HG03159 (cell line): ENCODE measurements at regions not wholly inside any gene's neighbourhood (a gene's known extent, or its start where the extent isn't known, plus 50 kb on each side); places are given as distances from the start of the nearest gene placed in this dataset.
"Not testable (repeated sequence)": the region's sequence is repeated elsewhere in the genome, so short reads cannot be mapped to it uniquely, and the experiment has no call there.

Experiments used
- ATAC-seq: cut with Tn5 transposase; IDR thresholded peaks from one replicate; pipeline ENCODE4 v1.9.1; 2021; ENCODE audit warnings: mild to moderate bottlenecking, moderate library complexity; ENCODE audit not compliant: unreplicated experiment

DNA sequence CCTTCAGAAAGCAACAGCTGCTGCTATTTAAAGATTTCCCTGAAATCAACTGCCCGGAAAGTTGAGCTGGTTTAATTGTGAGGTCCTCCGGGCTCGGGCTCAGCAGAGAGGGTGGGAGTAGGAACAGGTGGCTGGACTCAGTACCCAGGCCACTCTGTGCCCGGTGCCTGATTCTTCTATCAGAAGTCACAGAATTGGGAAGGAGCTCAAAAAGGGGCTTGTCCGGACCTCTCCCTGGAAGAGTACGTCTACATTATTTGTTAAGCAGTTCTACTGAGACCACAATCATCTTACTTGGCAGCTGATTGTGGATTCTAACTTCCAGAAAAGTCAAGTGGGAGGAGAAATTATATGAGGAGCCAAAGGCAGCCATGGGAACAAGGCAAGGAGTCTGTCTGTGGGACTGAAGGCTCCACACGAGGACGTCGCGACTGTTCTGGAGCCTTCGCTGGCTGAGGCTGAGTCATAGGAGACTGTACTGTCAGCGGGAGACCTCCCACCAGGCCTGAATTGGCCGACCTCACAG lies 91.7 kb upstream of the ANKRD10 start:
- no peak for ATAC-seq

GRCh38 chr13:111005808-111006505 lies 91.1 kb upstream of the ANKRD10 start:
- no peak for ATAC-seq

GRCh38 chr13:111005364-111005763 lies 90.5 kb upstream of the ANKRD10 start:
- no peak for ATAC-seq

DNA sequence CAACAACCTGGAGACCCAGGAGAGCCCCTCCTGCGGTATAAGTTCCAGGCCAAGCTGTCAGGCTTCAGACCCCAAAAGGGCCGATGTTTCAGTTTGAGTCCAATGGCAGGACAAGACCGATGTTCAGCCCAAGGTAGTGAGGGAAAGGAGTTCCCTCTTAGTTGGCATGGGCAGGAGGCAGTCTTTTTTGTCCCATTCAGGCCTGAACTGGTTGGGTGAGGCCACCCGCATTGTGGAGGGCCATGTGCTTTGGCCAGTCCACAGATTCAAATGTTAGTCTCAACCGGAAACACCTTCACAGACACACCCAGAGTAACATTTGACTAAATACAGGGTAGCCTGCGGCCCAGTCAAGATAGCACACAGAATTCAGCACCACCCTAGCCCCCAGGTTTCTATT lies 89.6 kb upstream of the ANKRD10 start:
- no peak for ATAC-seq

- ATAC-seq: no peak
These were observed 86.8 kb upstream of the ANKRD10 start for GRCh38 chr13:111001636-111002035.

DNA sequence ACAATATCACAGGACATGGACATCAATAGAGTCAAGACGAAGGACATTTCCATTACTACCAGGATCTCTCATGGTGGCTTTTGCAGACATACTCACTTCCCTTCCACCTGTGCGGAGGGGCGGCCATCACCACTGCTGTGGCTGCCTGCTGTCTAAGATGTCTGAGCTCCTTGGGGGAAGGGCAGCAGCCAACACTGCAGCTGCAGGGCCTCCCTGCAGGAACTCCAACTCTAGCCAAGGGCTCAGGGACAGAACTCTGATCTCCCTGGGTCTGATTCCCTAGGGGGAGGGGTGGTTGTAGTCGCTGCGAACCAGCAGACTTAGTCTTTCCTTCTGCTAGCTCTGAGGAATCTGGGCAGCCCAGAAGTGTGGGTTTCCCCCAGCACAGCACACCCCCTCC lies 78.9 kb upstream of the ANKRD10 start:
- ATAC-seq: no peak

- no peak for ATAC-seq
These were observed 77.2 kb upstream of the ANKRD10 start for GRCh38 chr13:110991991-110992508.

DNA sequence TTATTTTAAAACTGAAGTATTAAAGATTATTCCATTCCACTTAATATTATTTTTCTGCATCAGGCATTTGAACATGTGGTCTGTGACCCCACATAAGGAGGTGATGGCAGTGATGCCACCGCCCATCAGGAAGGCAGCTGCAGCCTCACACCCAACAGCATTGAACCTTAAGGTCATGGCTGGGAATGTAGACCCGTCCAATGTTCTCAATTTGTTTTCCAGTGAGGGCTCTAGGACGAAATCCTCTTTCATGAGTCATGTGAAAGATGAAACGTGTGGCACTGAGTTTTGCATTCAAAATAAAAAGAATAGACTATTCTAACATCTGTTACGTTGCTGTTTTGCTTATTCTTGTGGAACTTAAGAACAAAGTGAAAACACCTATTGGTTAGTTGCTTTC lies 74.5 kb upstream of the ANKRD10 start:
- no peak for ATAC-seq

GRCh38 chr13:110985541-110985940 lies 70.7 kb upstream of the ANKRD10 start:
- no peak for ATAC-seq

DNA sequence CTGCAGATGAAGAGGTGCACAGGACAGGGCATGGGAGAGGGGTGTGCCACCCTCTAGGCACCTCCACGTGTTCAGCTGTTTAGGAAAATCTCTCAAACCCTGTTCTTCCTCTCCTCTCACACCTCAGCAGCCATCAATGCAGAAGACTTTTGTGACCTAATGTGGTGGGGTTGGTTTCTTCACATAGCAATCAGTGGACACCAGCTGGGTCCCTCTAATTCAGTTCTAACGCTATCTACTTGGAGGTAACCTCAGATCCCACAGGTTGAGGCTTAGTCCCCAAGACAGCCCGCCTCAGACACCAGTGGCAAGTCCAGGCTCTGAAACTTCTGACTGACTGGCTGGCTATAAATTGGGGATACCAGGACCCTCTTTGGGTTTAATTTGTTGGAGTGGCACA lies 69.9 kb upstream of the ANKRD10 start:
- no peak for ATAC-seq

DNA sequence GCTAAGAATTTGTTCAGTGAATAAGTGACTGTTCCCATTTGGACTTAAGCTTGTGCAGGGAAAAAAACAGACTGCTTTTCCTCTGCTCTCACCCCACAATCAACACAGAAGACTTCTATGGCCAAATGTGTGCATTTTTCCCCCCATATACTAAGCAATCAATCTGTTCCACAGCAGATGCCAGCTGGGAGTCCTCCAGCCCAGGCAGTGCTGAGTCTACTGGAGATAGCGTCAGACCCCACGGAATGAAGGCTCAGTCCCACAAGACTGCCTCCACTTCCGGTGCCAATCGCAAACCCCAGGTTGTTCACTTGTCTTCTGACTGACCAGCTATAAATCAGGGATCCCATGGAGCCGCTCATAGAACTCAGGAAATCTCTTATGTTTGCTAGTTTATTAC lies 69.5 kb upstream of the ANKRD10 start:
- ATAC-seq: no peak

- no peak for ATAC-seq
These were observed 68.4 kb upstream of the ANKRD10 start for GRCh38 chr13:110983241-110983640.

DNA sequence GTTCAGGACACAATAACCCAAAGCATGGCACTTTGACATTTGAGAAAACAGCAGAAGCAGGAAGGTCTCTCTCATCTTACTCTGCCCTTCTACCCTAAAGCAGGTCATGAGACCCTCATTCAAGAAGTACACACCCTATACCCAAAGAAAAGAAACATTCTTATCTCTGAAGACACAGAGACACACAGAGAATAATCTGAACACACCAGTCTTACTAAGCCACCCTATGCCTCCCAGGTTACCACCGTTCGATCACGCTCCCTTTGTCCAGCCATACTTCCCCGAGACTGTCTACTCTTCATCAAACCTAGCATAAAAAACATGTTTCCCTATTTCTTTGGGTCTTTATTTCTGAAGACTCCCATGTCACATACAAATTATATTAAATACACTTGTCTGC lies 66.5 kb upstream of the ANKRD10 start:
- no peak for ATAC-seq

DNA sequence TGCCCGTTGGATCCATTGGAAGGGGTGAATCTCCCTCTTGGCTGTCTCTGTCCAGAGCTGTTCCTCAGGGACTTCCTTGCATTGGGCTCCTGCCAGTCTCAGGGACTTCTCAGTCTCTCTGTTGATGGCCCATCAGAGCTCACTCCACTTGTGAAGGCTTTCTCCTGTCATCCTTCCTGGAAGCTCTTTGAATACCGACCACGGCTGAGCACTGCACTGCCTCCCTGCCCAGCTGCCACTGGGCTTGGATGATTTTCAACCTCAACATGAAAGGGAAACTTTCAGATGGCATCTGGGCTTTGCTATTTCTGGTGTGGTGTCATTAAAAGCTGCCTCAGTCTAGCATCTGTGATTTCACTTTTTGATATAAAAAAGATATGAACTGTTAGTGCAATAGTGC lies 66.1 kb upstream of the ANKRD10 start:
- ATAC-seq: no peak

DNA sequence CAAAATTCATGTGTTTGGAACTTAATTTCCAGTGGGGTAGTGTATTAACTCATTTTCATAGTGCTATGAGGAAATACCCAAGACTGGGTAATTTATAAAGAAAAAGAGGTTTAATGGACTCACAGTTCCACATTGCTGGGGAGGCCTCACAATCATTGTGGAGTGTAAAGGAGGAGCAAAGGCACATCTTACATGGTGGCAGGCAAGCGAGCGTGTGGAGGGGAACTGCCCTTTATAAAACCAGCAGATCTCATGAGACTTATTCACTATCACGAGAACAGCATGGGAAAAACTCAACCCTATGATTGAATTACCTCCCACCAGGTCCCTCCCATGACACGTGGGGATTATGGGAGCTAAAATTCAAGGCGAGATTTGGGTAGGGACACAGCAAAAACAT lies 64.3 kb upstream of the ANKRD10 start:
- not testable (repeated sequence) for ATAC-seq

DNA sequence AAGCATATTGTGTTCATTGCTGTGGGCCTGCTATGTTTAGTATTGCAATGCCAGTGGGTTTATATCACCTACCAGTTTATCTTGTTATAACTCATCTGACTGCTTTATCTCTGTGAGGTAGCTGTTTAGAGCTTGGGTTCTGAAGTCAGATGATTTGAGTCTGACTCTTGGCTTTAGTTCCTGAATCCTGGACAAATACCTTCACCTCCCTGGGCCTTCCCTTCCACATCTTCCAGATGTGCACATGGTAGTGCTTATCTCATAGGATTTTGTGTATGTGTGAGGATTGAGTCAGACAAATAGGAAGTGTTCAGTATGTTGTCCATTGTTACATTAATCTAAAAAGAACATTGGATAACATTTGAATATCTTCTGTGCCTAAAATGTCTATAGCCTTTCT lies 63.5 kb upstream of the ANKRD10 start:
- no peak for ATAC-seq

- no peak for ATAC-seq
These were observed 61.9 kb upstream of the ANKRD10 start for GRCh38 chr13:110976785-110977184.

GRCh38 chr13:110973007-110973700 lies 58.3 kb upstream of the ANKRD10 start:
- no peak for ATAC-seq

- no peak for ATAC-seq
These were observed 56.6 kb upstream of the ANKRD10 start for GRCh38 chr13:110971486-110971885.

- not testable (repeated sequence) for ATAC-seq
These were observed 52.4 kb upstream of the ANKRD10 start for GRCh38 chr13:110967156-110967855.

DNA sequence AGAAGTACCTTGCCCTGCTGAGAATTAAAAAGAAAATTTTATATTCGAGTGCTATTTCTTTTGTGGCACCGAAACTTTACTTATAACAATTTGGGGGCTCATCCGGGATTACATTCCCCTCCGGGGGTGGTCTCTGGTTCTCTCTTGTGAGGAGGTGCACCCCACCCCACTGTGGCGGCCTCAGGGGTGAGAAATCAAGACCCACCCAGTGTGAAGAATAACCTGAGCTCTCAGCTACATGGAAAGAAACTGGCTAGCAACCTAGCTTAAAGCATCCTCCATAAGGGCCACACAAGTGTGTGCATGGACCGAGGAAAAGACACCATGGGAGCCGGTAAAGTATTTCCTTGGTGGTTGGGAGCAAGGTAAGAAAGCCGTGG lies 50.9 kb upstream of the ANKRD10 start:
- no peak for ATAC-seq
